ENCODE measurements at regions not wholly inside any gene's neighbourhood (a gene's known extent, or its start where the extent isn't known, plus 50 kb on each side); places are given as distances from the start of the nearest gene placed in this dataset.
"Not testable (repeated sequence)": the region's sequence is repeated elsewhere in the genome, so short reads cannot be mapped to it uniquely, and the experiment has no call there.

GRCh38 chr21:9572782-9573181 lies 948.6 kb upstream of the TPTE start:
- not testable (repeated sequence) for DNase-seq

GRCh38 chr21:9573528-9573927 lies 947.9 kb upstream of the TPTE start:
- not testable (repeated sequence) for DNase-seq

- DNase-seq = not testable (repeated sequence)
Observed at GRCh38 chr21:9579275-9579674, 942.1 kb upstream of the TPTE start.

GRCh38 chr21:9587941-9588340 lies 933.4 kb upstream of the TPTE start:
- not testable (repeated sequence) for DNase-seq

- not testable (repeated sequence) for DNase-seq
Observed at GRCh38 chr21:9592591-9592990, 928.8 kb upstream of the TPTE start.

- not testable (repeated sequence) for DNase-seq
Observed at GRCh38 chr21:9593646-9594045, 927.7 kb upstream of the TPTE start.

- not testable (repeated sequence) for DNase-seq
Observed at GRCh38 chr21:9614011-9614410, 907.4 kb upstream of the TPTE start.

- not testable (repeated sequence) for DNase-seq
Observed at GRCh38 chr21:9621121-9621793, 900.1 kb upstream of the TPTE start.

GRCh38 chr21:9628051-9628450 lies 893.3 kb upstream of the TPTE start:
- DNase-seq = not testable (repeated sequence)

GRCh38 chr21:9647409-9647808 lies 874.0 kb upstream of the TPTE start:
- not testable (repeated sequence) for DNase-seq

- not testable (repeated sequence) for DNase-seq
Observed at GRCh38 chr21:9648331-9648730, 873.1 kb upstream of the TPTE start.

- not testable (repeated sequence) for DNase-seq
Observed at GRCh38 chr21:9648947-9649720, 872.2 kb upstream of the TPTE start.

GRCh38 chr21:9652819-9653218 lies 868.6 kb upstream of the TPTE start:
- DNase-seq = not testable (repeated sequence)

- not testable (repeated sequence) for DNase-seq
Observed at GRCh38 chr21:9655221-9655620, 866.2 kb upstream of the TPTE start.

- not testable (repeated sequence) for DNase-seq
Observed at GRCh38 chr21:9656455-9656854, 864.9 kb upstream of the TPTE start.

GRCh38 chr21:9657779-9658178 lies 863.6 kb upstream of the TPTE start:
- DNase-seq = not testable (repeated sequence)

- DNase-seq = not testable (repeated sequence)
Observed at GRCh38 chr21:9659877-9660276, 861.5 kb upstream of the TPTE start.

GRCh38 chr21:9663914-9664729 lies 857.3 kb upstream of the TPTE start:
- DNase-seq = not testable (repeated sequence)

- DNase-seq = not testable (repeated sequence)
Observed at GRCh38 chr21:9675811-9676210, 845.6 kb upstream of the TPTE start.

- DNase-seq = not testable (repeated sequence)
Observed at GRCh38 chr21:9679029-9679428, 842.4 kb upstream of the TPTE start.

GRCh38 chr21:9688945-9689344 lies 832.4 kb upstream of the TPTE start:
- not testable (repeated sequence) for DNase-seq

GRCh38 chr21:9690981-9691380 lies 830.4 kb upstream of the TPTE start:
- DNase-seq = not testable (repeated sequence)

Data from hypothalamus (tissue), 51 donors.